ENCODE measurements at regions not wholly inside any gene's neighbourhood (a gene's known extent, or its start where the extent isn't known, plus 50 kb on each side); places are given as distances from the start of the nearest gene placed in this dataset.

GRCh38 chr12:65517656-65518210, 239.2 kb downstream of the MSRB3 start:
- DNase-seq (ENCODE audit: low read depth in 2 of 2): no peak

GRCh38 chr12:65518771-65519170, 240.3 kb downstream of the MSRB3 start:
- DNase-seq (ENCODE audit: low read depth in 2 of 2): no peak

GRCh38 chr12:65520658-65521057, 242.2 kb downstream of the MSRB3 start:
- no peak for DNase-seq (ENCODE audit: low read depth in 2 of 2)

- DNase-seq (ENCODE audit: low read depth in 2 of 2): no peak
Observed at GRCh38 chr12:65522956-65523860, 244.7 kb downstream of the MSRB3 start.

- DNase-seq (ENCODE audit: low read depth in 2 of 2): no peak
Observed at GRCh38 chr12:65524666-65525065, 246.2 kb downstream of the MSRB3 start.

- no peak for DNase-seq (ENCODE audit: low read depth in 2 of 2)
Observed at GRCh38 chr12:65525491-65526141, 247.1 kb downstream of the MSRB3 start.

- no peak for DNase-seq (ENCODE audit: low read depth in 2 of 2)
Observed at GRCh38 chr12:65526311-65526710, 247.8 kb downstream of the MSRB3 start.

GRCh38 chr12:65528127-65528526, 249.6 kb downstream of the MSRB3 start:
- DNase-seq (ENCODE audit: low read depth in 2 of 2): no peak

- DNase-seq (ENCODE audit: low read depth in 2 of 2): no peak
Observed at GRCh38 chr12:65529106-65529505, 250.6 kb downstream of the MSRB3 start.

- no peak for DNase-seq (ENCODE audit: low read depth in 2 of 2)
Observed at GRCh38 chr12:65529771-65530435, 251.4 kb downstream of the MSRB3 start.

GRCh38 chr12:65532162-65532561, 253.7 kb downstream of the MSRB3 start:
- DNase-seq (ENCODE audit: low read depth in 2 of 2): no peak

GRCh38 chr12:65532764-65533163, 254.3 kb downstream of the MSRB3 start:
- no peak for DNase-seq (ENCODE audit: low read depth in 2 of 2)

- no peak for DNase-seq (ENCODE audit: low read depth in 2 of 2)
Observed at GRCh38 chr12:65533177-65533883, 254.8 kb downstream of the MSRB3 start.

- no peak for DNase-seq (ENCODE audit: low read depth in 2 of 2)
Observed at GRCh38 chr12:65534238-65534841, 255.9 kb downstream of the MSRB3 start.

GRCh38 chr12:65535946-65536345, 257.5 kb downstream of the MSRB3 start:
- DNase-seq (ENCODE audit: low read depth in 2 of 2): no peak

- no peak for DNase-seq (ENCODE audit: low read depth in 2 of 2)
Observed at GRCh38 chr12:65536351-65536750, 257.9 kb downstream of the MSRB3 start.

- no peak for DNase-seq (ENCODE audit: low read depth in 2 of 2)
Observed at GRCh38 chr12:65536876-65537681, 258.6 kb downstream of the MSRB3 start.

- DNase-seq (ENCODE audit: low read depth in 2 of 2): no peak
Observed at GRCh38 chr12:65537978-65538377, 259.5 kb downstream of the MSRB3 start.

- no peak for DNase-seq (ENCODE audit: low read depth in 2 of 2)
Observed at GRCh38 chr12:65539023-65539422, 260.5 kb downstream of the MSRB3 start.

GRCh38 chr12:65540140-65540539, 261.7 kb downstream of the MSRB3 start:
- DNase-seq (ENCODE audit: low read depth in 2 of 2): no peak
